A673 (cell line): ENCODE measurements at regions not wholly inside any gene's neighbourhood (a gene's known extent, or its start where the extent isn't known, plus 50 kb on each side); places are given as distances from the start of the nearest gene placed in this dataset.

ENCODE experiments used
- BruUV-seq: library from RNA; stranded (reverse); fragments of 400-500 nt; replicated peaks from 2 replicates; lab custom pipeline; 2021; lab: Mats Ljungman, UMichigan
- CTCF ChIA-PET: fragments of 300-600 bp; sonication (Branson Sonifier 250); formaldehyde crosslinking; loops from one replicate; lab custom pipeline; 2022; ENCODE audit warnings: antibody characterized with exemption; lab: Charles Lee
- POLR2A ChIA-PET: fragments of 300-600 bp; sonication (Branson Sonifier 250); formaldehyde crosslinking; loops from one replicate; lab custom pipeline; 2022; ENCODE audit warnings: antibody characterized with exemption; ENCODE audit not compliant: low non-redundant PET; lab: Charles Lee
- DNase-seq: peaks from one replicate; pipeline ENCODE4 v3.0.0-alpha.2; 2015; ENCODE audit warnings: low spot score
- H3K27ac ChIP-seq: fragments of 200-600 bp; sonication (generic); 2 replicates; pipeline ENCODE4 v1.5.1; 2016; ENCODE audit warnings: mixed run types, low read depth, mild to moderate bottlenecking, mixed read lengths, antibody characterized with exemption, low read length; ENCODE audit not compliant: poor library complexity, severe bottlenecking
- H3K27me3 ChIP-seq: fragments of 200-600 bp; sonication (generic); replicated peaks from 2 replicates; pipeline ENCODE4 v1.6.1; 2017; ENCODE audit warnings: mixed run types, low read depth, mild to moderate bottlenecking, mixed read lengths, antibody characterized with exemption, low read length; ENCODE audit not compliant: insufficient read depth, poor library complexity
- H3K36me3 ChIP-seq: fragments of 200-600 bp; sonication (generic); 2 replicates; pipeline ENCODE4 v1.6.1; 2016; ENCODE audit warnings: mixed run types, mild to moderate bottlenecking, mixed read lengths, antibody characterized with exemption, low read length; ENCODE audit not compliant: insufficient read depth, poor library complexity, severe bottlenecking
- H3K4me1 ChIP-seq: fragments of 200-600 bp; sonication (generic); 2 replicates; pipeline ENCODE4 v1.6.1; 2017; ENCODE audit warnings: mixed run types, mild to moderate bottlenecking, mixed read lengths, antibody characterized with exemption, low read length; ENCODE audit not compliant: insufficient read depth, poor library complexity, severe bottlenecking
- H3K4me3 ChIP-seq: fragments of 200-600 bp; sonication (generic); 2 replicates; pipeline ENCODE4 v1.5.1; 2016; ENCODE audit warnings: low read depth, mixed run types, mild to moderate bottlenecking, mixed read lengths, low read length; ENCODE audit not compliant: poor library complexity, severe bottlenecking
- H3K9me3 ChIP-seq: fragments of 200-600 bp; sonication (generic); 2 replicates; pipeline ENCODE4 v1.6.1; 2016; ENCODE audit warnings: mixed run types, low read depth, mild to moderate bottlenecking, mixed read lengths, antibody characterized with exemption, low read length; ENCODE audit not compliant: poor library complexity, severe bottlenecking
- EZH2 ChIP-seq: fragments of 200-600 bp; sonication (generic); IDR thresholded peaks from 2 replicates; pipeline ENCODE4 v1.6.1; 2017; ENCODE audit warnings: borderline replicate concordance, low read depth, mild to moderate bottlenecking, mixed read lengths, antibody characterized with exemption, low read length; ENCODE audit not compliant: poor library complexity, severe bottlenecking
- intact Hi-C: fragments of 100-400 bp; cut with micrococcal nuclease; formaldehyde crosslinking; loops from one replicate; pipeline ENCODE4 v1.10.0; 2022; ENCODE audit not compliant: unreplicated experiment
- TF ChIP-seq, protein P1 (sequence below): fragments of 300-800, 200-600 bp; sonication (generic); conservative IDR thresholded peaks from 2 replicates; pipeline ENCODE4 v1.5.1; 2017; ENCODE audit warnings: low read depth, mild to moderate bottlenecking, antibody characterized with exemption, low read length, moderate library complexity, mixed read lengths

DNA sequence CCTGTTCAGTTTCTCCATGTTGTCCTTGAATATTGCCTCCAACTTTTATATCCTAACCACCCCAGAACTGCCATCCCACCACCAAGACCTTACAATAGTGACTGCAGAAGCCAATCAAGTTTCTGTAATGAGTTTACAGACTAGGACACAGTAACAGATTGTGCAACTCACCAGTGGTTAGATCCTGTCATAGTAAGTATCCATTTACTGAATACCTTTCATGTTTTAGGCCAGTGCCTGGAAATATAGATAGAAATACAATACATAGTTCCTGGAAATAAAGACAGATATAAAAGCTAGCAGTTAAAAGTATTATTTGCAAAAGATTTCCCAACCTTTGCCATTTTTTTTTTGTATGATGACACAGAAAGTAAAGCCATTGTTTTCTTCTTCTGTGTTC is 471.8 kb upstream of the BTBD3 start:
- Histone ChIP-seq H3K36me3 (no peaks in the 10 kb centered on the region), H3K27ac (no peak overlapping the region), H3K4me3 (no peak overlapping the region), H3K9me3 (no peaks in the 10 kb centered on the region), H3K4me1 (peaks cover 32% of the 10 kb centered on the region), H3K27me3 (no peaks in the 10 kb centered on the region)
- ChIA-PET POLR2A (no interaction called here), CTCF (no interaction called here)
- TF ChIP-seq, protein P1, sequence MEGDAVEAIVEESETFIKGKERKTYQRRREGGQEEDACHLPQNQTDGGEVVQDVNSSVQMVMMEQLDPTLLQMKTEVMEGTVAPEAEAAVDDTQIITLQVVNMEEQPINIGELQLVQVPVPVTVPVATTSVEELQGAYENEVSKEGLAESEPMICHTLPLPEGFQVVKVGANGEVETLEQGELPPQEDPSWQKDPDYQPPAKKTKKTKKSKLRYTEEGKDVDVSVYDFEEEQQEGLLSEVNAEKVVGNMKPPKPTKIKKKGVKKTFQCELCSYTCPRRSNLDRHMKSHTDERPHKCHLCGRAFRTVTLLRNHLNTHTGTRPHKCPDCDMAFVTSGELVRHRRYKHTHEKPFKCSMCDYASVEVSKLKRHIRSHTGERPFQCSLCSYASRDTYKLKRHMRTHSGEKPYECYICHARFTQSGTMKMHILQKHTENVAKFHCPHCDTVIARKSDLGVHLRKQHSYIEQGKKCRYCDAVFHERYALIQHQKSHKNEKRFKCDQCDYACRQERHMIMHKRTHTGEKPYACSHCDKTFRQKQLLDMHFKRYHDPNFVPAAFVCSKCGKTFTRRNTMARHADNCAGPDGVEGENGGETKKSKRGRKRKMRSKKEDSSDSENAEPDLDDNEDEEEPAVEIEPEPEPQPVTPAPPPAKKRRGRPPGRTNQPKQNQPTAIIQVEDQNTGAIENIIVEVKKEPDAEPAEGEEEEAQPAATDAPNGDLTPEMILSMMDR = no peak
- TF ChIP-seq EZH2 = no peak
- intact Hi-C loops = no loop called here
- no peak for DNase-seq
- no TSS peak for BruUV-seq

DNA sequence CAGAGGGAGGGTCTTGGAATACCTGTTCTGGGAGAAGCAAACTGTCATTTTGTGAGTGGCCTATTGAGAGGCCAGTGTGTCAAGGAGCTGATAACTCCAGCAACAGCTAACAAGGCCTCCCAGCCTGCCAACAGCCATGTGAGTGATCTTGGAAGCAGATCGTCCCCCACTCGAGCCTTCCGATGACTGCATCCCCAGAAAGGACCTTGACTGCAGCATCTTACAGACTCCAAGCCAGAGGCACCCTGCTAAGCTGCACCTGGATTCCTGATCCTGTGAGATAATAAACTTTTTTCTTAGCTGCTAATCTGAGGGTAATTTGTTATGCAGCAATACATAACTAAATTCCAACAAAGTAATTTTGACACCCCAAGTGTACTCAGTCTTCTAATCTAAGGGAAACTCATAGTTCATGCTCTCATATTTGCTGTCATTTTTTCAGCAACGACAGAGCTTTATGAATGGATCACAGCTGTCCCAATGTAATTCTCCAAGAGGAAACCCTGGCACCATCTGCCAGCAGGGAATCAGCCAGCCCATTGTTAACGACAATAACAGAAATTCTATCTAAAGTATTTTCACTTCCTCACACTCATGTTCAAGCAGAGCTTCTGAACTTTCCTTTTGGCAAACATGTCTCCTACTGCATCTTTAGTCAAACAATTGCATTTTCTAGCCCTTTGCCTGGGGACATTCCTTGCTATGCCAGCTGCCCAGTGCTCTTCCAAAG is 470.2 kb upstream of the BTBD3 start:
- Histone ChIP-seq H3K27ac (no peak overlapping the region), H3K9me3 (no peaks in the 10 kb centered on the region), H3K27me3 (no peaks in the 10 kb centered on the region), H3K4me3 (no peak overlapping the region), H3K36me3 (no peaks in the 10 kb centered on the region), H3K4me1 (peaks cover 33% of the 10 kb centered on the region)
- CTCF ChIA-PET = interaction anchor here (0.6 kb wide), 1 partner anchor 95 kb away, joined by 3 read pairs; no protein-coding TSS in a partner anchor
- POLR2A ChIA-PET = interaction anchor here (0.6 kb wide), 2 partner anchors 980 to 1229 kb away, joined by 5 to 6 read pairs; partner anchors contain the start of gene SNAP25
- no peak for TF ChIP-seq EZH2
- TF ChIP-seq, protein P1 = no peak
- intact Hi-C loops = no loop called here
- peak; percentile 91 for DNase-seq
- BruUV-seq = no TSS peak

DNA sequence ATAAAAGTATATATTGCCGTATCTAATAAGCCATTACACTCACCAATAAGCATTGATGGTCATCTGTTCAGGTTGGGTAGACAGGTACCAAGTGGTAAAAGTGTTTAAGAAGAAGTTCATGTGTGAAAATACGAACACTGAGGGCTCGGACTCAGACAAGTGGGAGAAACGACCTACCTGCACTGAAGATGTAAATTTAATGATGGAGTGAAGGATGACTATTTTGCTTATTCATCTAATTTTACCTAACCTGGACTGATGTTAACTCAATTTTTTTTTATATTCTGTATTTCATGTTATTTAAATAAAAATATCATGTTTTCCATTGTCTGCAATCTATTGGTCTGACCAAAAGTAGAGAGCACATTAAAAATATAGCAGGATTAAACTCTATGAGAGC is 469.1 kb upstream of the BTBD3 start:
- intact Hi-C loops = no loop called here
- ChIA-PET POLR2A (no interaction called here), CTCF (interaction anchor here (0.7 kb wide), 1 partner anchor 895 kb away, joined by 3 read pairs; no protein-coding TSS in a partner anchor)
- H3K36me3 ChIP-seq = no peaks in the 10 kb centered on the region
- no TSS peak for BruUV-seq
- TF ChIP-seq EZH2 = no peak
- TF ChIP-seq, protein P1 = no peak
- DNase-seq = no peak
- no peak overlapping the region for H3K27ac ChIP-seq
- H3K9me3 ChIP-seq = no peaks in the 10 kb centered on the region
- H3K4me1 ChIP-seq = peaks cover 33% of the 10 kb centered on the region
- no peak overlapping the region for H3K4me3 ChIP-seq
- H3K27me3 ChIP-seq = no peaks in the 10 kb centered on the region
